HUES64 (cell line): ENCODE measurements at regions not wholly inside any gene's neighbourhood (a gene's known extent, or its start where the extent isn't known, plus 50 kb on each side); places are given as distances from the start of the nearest gene placed in this dataset.

Experiments
- H3K27ac ChIP-seq: 2 replicates; pipeline ENCODE4 v1.7.0; 2013; ENCODE audit warnings: low read depth, low read length, inconsistent platforms
- H3K27me3 ChIP-seq: 2 replicates; pipeline ENCODE4 v1.6.1; 2013; ENCODE audit warnings: mild to moderate bottlenecking, low read length; ENCODE audit not compliant: insufficient read depth
- H3K36me3 ChIP-seq: 2 replicates; pipeline ENCODE4 v1.6.1; 2013; ENCODE audit warnings: mild to moderate bottlenecking, low read length; ENCODE audit not compliant: insufficient read depth
- H3K4me1 ChIP-seq: 2 replicates; pipeline ENCODE4 v1.6.1; 2013; ENCODE audit warnings: mild to moderate bottlenecking, low read length, moderate library complexity; ENCODE audit not compliant: insufficient read depth
- H3K4me3 ChIP-seq: 2 replicates; pipeline ENCODE4 v1.5.1; 2013; ENCODE audit warnings: mild to moderate bottlenecking, low read length, moderate library complexity
- H3K9ac ChIP-seq: 2 replicates; pipeline ENCODE4 v1.6.1; 2013; ENCODE audit warnings: mild to moderate bottlenecking, low read depth, low read length
- H3K9me3 ChIP-seq: 2 replicates; pipeline ENCODE4 v1.6.1; 2013; ENCODE audit warnings: low read depth, low read length; ENCODE audit not compliant: insufficient read depth
- WGBS: fragments of 150-250, 120-280 bp; methylation state at CpG from one replicate; pipeline ENCODE4 v1.1.7; 2013; ENCODE audit warnings: missing lambda C conversion rate; 5-methylcytosine and 5-hydroxymethylcytosine counted together

GRCh38 chr1:228900099-228900885 is 165.0 kb downstream of the RHOU start:
- H3K9me3 ChIP-seq, result no peaks in the 10 kb centered on the region
- peaks cover 11% of the 10 kb centered on the region; the same call in 1 of the 2 replicates for H3K4me1 ChIP-seq
- no peaks in the 10 kb centered on the region for H3K27me3 ChIP-seq
- WGBS, result 56% methylated on average over 17 of the region's 17 CpGs
- no peaks in the 10 kb centered on the region for H3K36me3 ChIP-seq
- no peak overlapping the region for H3K4me3 ChIP-seq
- H3K9ac ChIP-seq, result no peak overlapping the region
- no peak overlapping the region for H3K27ac ChIP-seq

DNA sequence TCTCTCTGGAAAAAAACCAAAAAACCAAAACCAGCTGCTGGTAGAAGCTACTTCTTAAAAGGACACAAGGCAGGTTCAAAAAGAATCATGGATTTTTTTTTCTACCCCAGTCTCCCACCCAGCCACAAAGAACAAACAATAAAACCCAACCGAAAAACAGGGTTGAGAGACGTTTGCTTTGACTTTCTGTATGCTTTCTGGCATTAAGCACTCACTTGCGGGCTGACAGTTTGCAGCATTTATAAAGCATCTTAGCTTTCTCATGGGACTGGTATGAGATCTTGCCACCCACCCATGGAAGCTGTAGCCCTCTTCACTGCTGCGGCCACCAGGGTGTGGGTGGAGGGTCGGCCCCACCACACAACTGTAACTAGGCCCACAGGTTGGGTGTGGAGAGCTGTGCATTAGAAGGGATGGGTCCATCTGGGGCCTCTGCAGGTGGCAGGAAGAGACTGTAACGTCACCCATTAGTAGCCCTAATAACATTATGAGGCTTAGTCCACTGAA is 165.7 kb downstream of the RHOU start:
- Histone ChIP-seq H3K4me1 (peaks cover 11% of the 10 kb centered on the region; the same call in 1 of the 2 replicates), H3K36me3 (no peaks in the 10 kb centered on the region), H3K27me3 (no peaks in the 10 kb centered on the region), H3K27ac (no peak overlapping the region), H3K9me3 (no peaks in the 10 kb centered on the region), H3K9ac (no peak overlapping the region), H3K4me3 (no peak overlapping the region)
- 82% methylated on average over 6 of the region's 6 CpGs for WGBS

GRCh38 chr1:228901936-228902681 is 166.8 kb downstream of the RHOU start:
- H3K27ac ChIP-seq, result no peak overlapping the region
- no peak overlapping the region for H3K4me3 ChIP-seq
- peaks cover 11% of the 10 kb centered on the region; the same call in 1 of the 2 replicates for H3K4me1 ChIP-seq
- H3K9ac ChIP-seq, result no peak overlapping the region
- H3K36me3 ChIP-seq, result no peaks in the 10 kb centered on the region
- WGBS, result 96% methylated on average over 5 of the region's 5 CpGs
- H3K27me3 ChIP-seq, result no peaks in the 10 kb centered on the region
- no peaks in the 10 kb centered on the region for H3K9me3 ChIP-seq

GRCh38 chr1:228902781-228903433 is 167.6 kb downstream of the RHOU start:
- Histone ChIP-seq H3K27ac (no peak overlapping the region), H3K4me1 (peaks cover 11% of the 10 kb centered on the region; the same call in 1 of the 2 replicates), H3K4me3 (no peak overlapping the region), H3K36me3 (no peaks in the 10 kb centered on the region), H3K9ac (no peak overlapping the region), H3K27me3 (no peaks in the 10 kb centered on the region), H3K9me3 (no peaks in the 10 kb centered on the region)
- 96% methylated on average over 13 of the region's 13 CpGs for whole genome bisulfite sequencing

DNA sequence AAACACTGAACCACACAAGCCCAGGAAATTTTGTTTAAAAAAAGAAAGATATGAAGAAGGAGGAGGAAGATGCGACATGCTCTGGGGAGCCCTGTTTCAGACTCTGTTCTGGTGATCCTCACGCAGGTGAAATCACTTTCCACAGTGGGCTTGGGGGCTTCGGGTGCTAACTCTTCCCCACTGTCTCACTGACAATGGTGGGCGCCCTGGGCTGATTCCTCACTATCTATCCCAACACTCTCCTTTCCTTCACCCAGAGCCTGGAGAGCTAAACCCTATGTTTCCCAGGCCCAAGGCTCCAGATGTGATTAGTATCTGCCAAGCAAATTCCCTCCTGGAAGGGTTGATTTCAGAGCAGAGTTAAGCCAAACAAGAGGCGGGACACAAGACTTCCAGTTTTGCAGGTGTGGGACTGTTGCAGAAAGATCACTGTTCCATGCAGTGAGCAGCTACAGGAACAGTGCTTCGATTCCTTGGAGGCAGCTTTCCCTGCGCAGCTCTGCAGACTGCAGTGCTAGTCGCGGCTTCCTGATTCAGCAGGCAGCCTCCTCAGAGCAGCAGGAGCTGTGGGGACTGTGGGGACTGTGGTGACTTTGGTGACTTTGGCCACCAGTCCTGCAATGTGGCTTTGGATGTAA is 168.3 kb downstream of the RHOU start:
- Histone ChIP-seq H3K27ac (no peak overlapping the region), H3K27me3 (no peaks in the 10 kb centered on the region), H3K4me3 (no peak overlapping the region)

GRCh38 chr1:228904222-228904621 is 168.9 kb downstream of the RHOU start:
- H3K4me1 ChIP-seq, result peaks cover 11% of the 10 kb centered on the region; the same call in 1 of the 2 replicates
- no peak overlapping the region for H3K4me3 ChIP-seq

More for the DNA sequence above, 168.3 kb downstream of the RHOU start:
- no peaks in the 10 kb centered on the region for H3K36me3 ChIP-seq
- peaks cover 11% of the 10 kb centered on the region; the same call in 1 of the 2 replicates for H3K4me1 ChIP-seq
- 88% methylated on average over 9 of the region's 9 CpGs for WGBS
- H3K9me3 ChIP-seq, result no peaks in the 10 kb centered on the region
- no peak overlapping the region for H3K9ac ChIP-seq

DNA sequence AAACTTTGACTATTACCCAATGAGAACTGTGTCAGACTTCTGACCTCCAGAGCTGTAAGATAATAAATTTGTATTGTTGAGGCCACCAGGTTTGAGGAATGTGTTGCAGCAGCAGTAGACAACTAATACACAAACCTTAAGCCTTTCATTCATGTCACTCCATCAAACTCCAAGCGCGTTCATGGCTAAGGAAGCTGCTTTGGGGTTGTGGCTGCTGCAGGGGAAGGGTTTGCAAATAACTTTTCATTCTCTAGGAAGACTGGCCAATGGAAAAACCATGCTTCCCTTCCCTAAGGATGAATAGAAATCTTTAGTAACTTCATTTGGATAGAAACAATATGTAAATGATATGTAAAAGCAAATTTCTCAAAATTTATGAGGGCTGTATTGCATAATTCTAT is 170.4 kb downstream of the RHOU start:
- no peak overlapping the region for H3K4me3 ChIP-seq
- H3K27me3 ChIP-seq, result no peaks in the 10 kb centered on the region
- H3K27ac ChIP-seq, result no peak overlapping the region
- H3K9ac ChIP-seq, result no peak overlapping the region
- no peaks in the 10 kb centered on the region for H3K9me3 ChIP-seq
- H3K4me1 ChIP-seq, result peaks cover 4% of the 10 kb centered on the region; the same call in 1 of the 2 replicates
- WGBS, result 100% methylated on average over 2 of the region's 2 CpGs
- no peaks in the 10 kb centered on the region for H3K36me3 ChIP-seq

More at GRCh38 chr1:228904222-228904621, 168.9 kb downstream of the RHOU start:
- Histone ChIP-seq H3K9ac (no peak overlapping the region), H3K36me3 (no peaks in the 10 kb centered on the region), H3K27ac (no peak overlapping the region), H3K9me3 (no peaks in the 10 kb centered on the region), H3K27me3 (no peaks in the 10 kb centered on the region)
- WGBS, result 97% methylated on average over 4 of the region's 4 CpGs

- H3K9ac ChIP-seq, result no peak overlapping the region
- H3K4me1 ChIP-seq, result peaks cover 6% of the 10 kb centered on the region; the same call in 1 of the 2 replicates
- no peaks in the 10 kb centered on the region for H3K27me3 ChIP-seq
- no peaks in the 10 kb centered on the region for H3K9me3 ChIP-seq
- H3K36me3 ChIP-seq, result no peaks in the 10 kb centered on the region
- no peak overlapping the region for H3K27ac ChIP-seq
- 95% methylated on average over 10 of the region's 10 CpGs for WGBS
- H3K4me3 ChIP-seq, result no peak overlapping the region
These were observed 171.1 kb downstream of the RHOU start for GRCh38 chr1:228906223-228906860.

- H3K4me1 ChIP-seq, result peaks cover 23% of the 10 kb centered on the region
- H3K9me3 ChIP-seq, result 0 out of 2 replicates have a peak, but pooled peaks cover 3% of the 10 kb centered on the region
- H3K36me3 ChIP-seq, result no peaks in the 10 kb centered on the region
- no peak overlapping the region for H3K27ac ChIP-seq
- H3K27me3 ChIP-seq, result no peaks in the 10 kb centered on the region
- no peak overlapping the region for H3K4me3 ChIP-seq
- no peak overlapping the region; the same call in 1 of the 2 replicates for H3K9ac ChIP-seq
- WGBS, result 51% methylated on average over 13 of the region's 14 CpGs
These were observed 176.2 kb downstream of the RHOU start for GRCh38 chr1:228911225-228912210.
